WTC11 (cell line): ENCODE measurements at regions not wholly inside any gene's neighbourhood (a gene's known extent, or its start where the extent isn't known, plus 50 kb on each side); places are given as distances from the start of the nearest gene placed in this dataset.

Experiments
- CTCF ChIP-seq: fragments of 200-600 bp; IDR thresholded peaks from 2 replicates; pipeline ENCODE4 v1.8.0; 2022; ENCODE audit warnings: antibody characterized with exemption
- E2F1 ChIP-seq: sonication (generic); formaldehyde crosslinking; IDR thresholded peaks from 2 replicates; pipeline ENCODE4 v1.8.0; 2022; ENCODE audit warnings: mild to moderate bottlenecking, missing genetic modification reagents
- JUN ChIP-seq: sonication (generic); formaldehyde crosslinking; IDR thresholded peaks from 2 replicates; pipeline ENCODE4 v1.8.0; 2023; ENCODE audit warnings: mild to moderate bottlenecking, missing genetic modification reagents
- MLX ChIP-seq: sonication (generic); formaldehyde crosslinking; IDR thresholded peaks from 2 replicates; pipeline ENCODE4 v1.8.1; 2023; ENCODE audit warnings: mild to moderate bottlenecking, missing genetic modification reagents, moderate library complexity
- RELA ChIP-seq: sonication (generic); formaldehyde crosslinking; IDR thresholded peaks from 2 replicates; pipeline ENCODE4 v1.8.1; 2022; ENCODE audit warnings: missing genetic modification reagents, mild to moderate bottlenecking, borderline replicate concordance
- TCF7 ChIP-seq: sonication (generic); formaldehyde crosslinking; IDR thresholded peaks from 2 replicates; pipeline ENCODE4 v1.8.0; 2022; ENCODE audit warnings: mild to moderate bottlenecking, low read depth, missing genetic modification reagents, moderate library complexity
- TP53 ChIP-seq: sonication (generic); formaldehyde crosslinking; IDR thresholded peaks from 2 replicates; pipeline ENCODE4 v1.8.1; 2023; ENCODE audit warnings: mild to moderate bottlenecking, missing genetic modification reagents
- ZNF416 ChIP-seq: fragments of 250-450 bp; sonication (Bioruptor Pico); IDR thresholded peaks from 2 replicates; pipeline ENCODE4 v1.9.0; 2021; ENCODE audit warnings: mild to moderate bottlenecking, inconsistent platforms

- TF ChIP-seq CTCF (no peak), E2F1 (CRISPR knock-in tag) (no peak), TCF7 (CRISPR knock-in tag) (no peak), JUN (CRISPR knock-in tag) (no peak), MLX (CRISPR knock-in tag) (no peak), ZNF416 (no peak), RELA (CRISPR knock-in tag) (no peak), TP53 (CRISPR knock-in tag) (no peak)
Observed at GRCh38 chr4:119865389-119865788, 201.3 kb downstream of the MAD2L1 start.
